ENCODE measurements at regions not wholly inside any gene's neighbourhood (a gene's known extent, or its start where the extent isn't known, plus 50 kb on each side); places are given as distances from the start of the nearest gene placed in this dataset.

GRCh38 chr21:15274701-15275485, 210.1 kb upstream of the NRIP1 start:
- H3K27ac ChIP-seq (ENCODE audit: low read length), result no peak overlapping the region
- no TSS peak for BruUV-seq (replicated peaks)
- H3K4me1 ChIP-seq (ENCODE audit: control insufficient read depth, insufficient read depth, low read length), result no peaks in the 10 kb centered on the region
- no peak for TF ChIP-seq CTCF (IDR thresholded peaks at IDR 0.05)
- no peak for TF ChIP-seq POLR2AphosphoS5 (IDR thresholded peaks at IDR 0.05; ENCODE audit: low read depth, low read length)
- TF ChIP-seq TCF7L2 (IDR thresholded peaks at IDR 0.05; ENCODE audit: low read depth, low read length), result no peak
- TF ChIP-seq REST (IDR thresholded peaks at IDR 0.05; ENCODE audit: insufficient read depth in 1 of 2, low read depth in 2 of 2, low read length in 1 of 2), result no peak
- TF ChIP-seq SIN3A (IDR thresholded peaks at IDR 0.05; ENCODE audit: borderline replicate concordance, insufficient read depth, low read depth, low read length), result no peak
- ChIA-PET POLR2A (no interaction called here), CTCF (no interaction called here)
- DNase-seq (ENCODE audit: low read depth, low spot score) (no peak), ATAC-seq (no peak)
- intact Hi-C loops (cut with micrococcal nuclease; ENCODE audit: unreplicated experiment) (no loop called here), in situ Hi-C loops (cut with HindIII; ENCODE audit: low pct_unique_long_range_greater_than_20kb, low sequenced_read_pairs) (no loop called here)
- H3K4me3 ChIP-seq (ENCODE audit: low read depth in 2 of 2, low read length in 2 of 2), result no peak overlapping the region
- no peaks in the 10 kb centered on the region for H3K27me3 ChIP-seq (ENCODE audit: control insufficient read depth, insufficient read depth, low read length)
- H3K9me3 ChIP-seq (ENCODE audit: control insufficient read depth, insufficient read depth, low read depth, low read length), result no peaks in the 10 kb centered on the region
- no peaks in the 10 kb centered on the region for H3K36me3 ChIP-seq (ENCODE audit: control insufficient read depth, insufficient read depth, low read length)

- no peaks in the 10 kb centered on the region for H3K9me3 ChIP-seq (ENCODE audit: control insufficient read depth, insufficient read depth, low read depth, low read length)
- H3K27me3 ChIP-seq (ENCODE audit: control insufficient read depth, insufficient read depth, low read length), result no peaks in the 10 kb centered on the region
- H3K4me3 ChIP-seq (ENCODE audit: low read depth in 2 of 2, low read length in 2 of 2), result no peak overlapping the region
- in situ Hi-C loops (cut with HindIII; ENCODE audit: low pct_unique_long_range_greater_than_20kb, low sequenced_read_pairs), result no loop called here
- ChIA-PET CTCF (no interaction called here), POLR2A (no interaction called here)
- H3K36me3 ChIP-seq (ENCODE audit: control insufficient read depth, insufficient read depth, low read length), result no peaks in the 10 kb centered on the region
- BruUV-seq (replicated peaks), result no TSS peak
- TF ChIP-seq POLR2AphosphoS5 (IDR thresholded peaks at IDR 0.05; ENCODE audit: low read depth, low read length) (no peak), REST (IDR thresholded peaks at IDR 0.05; ENCODE audit: insufficient read depth in 1 of 2, low read depth in 2 of 2, low read length in 1 of 2) (no peak), CTCF (IDR thresholded peaks at IDR 0.05) (no peak), TCF7L2 (IDR thresholded peaks at IDR 0.05; ENCODE audit: low read depth, low read length) (no peak), SIN3A (IDR thresholded peaks at IDR 0.05; ENCODE audit: borderline replicate concordance, insufficient read depth, low read depth, low read length) (no peak)
- H3K27ac ChIP-seq (ENCODE audit: low read length), result no peak overlapping the region
- H3K4me1 ChIP-seq (ENCODE audit: control insufficient read depth, insufficient read depth, low read length), result no peaks in the 10 kb centered on the region
- DNase-seq (ENCODE audit: low read depth, low spot score), result no peak
- no peak for ATAC-seq
- intact Hi-C loops (cut with micrococcal nuclease; ENCODE audit: unreplicated experiment), result no loop called here
Measured at GRCh38 chr21:15275615-15276235, 210.9 kb upstream of the NRIP1 start.

Data from Panc1 (cell line).